ENCODE measurements at regions not wholly inside any gene's neighbourhood (a gene's known extent, or its start where the extent isn't known, plus 50 kb on each side); places are given as distances from the start of the nearest gene placed in this dataset.

GRCh38 chr10:105914432-105914831 lies 1250.1 kb downstream of the SORCS1 start:
- Mint-ChIP-seq H3K27me3 (no peaks in the 10 kb centered on the region), H3K4me1 (no peaks in the 10 kb centered on the region), H3K4me3 (no peak overlapping the region), H3K9me3 (no peaks in the 10 kb centered on the region), H3K36me3 (ENCODE audit: low read depth) (no peaks in the 10 kb centered on the region), H3K27ac (no peak overlapping the region)
- intact Hi-C loops (cut with micrococcal nuclease): no loop called here
- no peak for DNase-seq

DNA sequence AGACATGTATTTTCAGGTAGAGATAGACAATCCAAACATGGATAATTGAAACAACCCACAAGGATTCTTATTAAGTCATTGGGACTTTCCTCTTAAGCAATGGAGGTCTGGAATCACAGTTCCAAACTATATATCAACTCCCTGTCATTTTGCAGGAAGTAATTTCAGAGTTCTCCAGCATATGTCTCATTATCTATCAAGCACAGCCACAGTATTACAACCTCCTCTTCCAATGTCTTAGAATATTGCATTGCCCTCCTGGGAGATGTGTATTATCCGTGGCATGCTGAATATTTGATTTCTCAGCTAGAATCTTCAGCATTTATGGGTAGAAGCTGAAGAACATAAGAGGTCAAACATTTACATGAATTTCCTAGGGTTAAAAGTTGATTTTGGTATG lies 1255.8 kb downstream of the SORCS1 start:
- H3K9me3 Mint-ChIP-seq: no peaks in the 10 kb centered on the region
- H3K27ac Mint-ChIP-seq: no peak overlapping the region
- no peak overlapping the region for H3K4me3 Mint-ChIP-seq
- intact Hi-C loops (cut with micrococcal nuclease): no loop called here
- H3K4me1 Mint-ChIP-seq: no peaks in the 10 kb centered on the region
- H3K27me3 Mint-ChIP-seq: no peaks in the 10 kb centered on the region
- no peaks in the 10 kb centered on the region for H3K36me3 Mint-ChIP-seq (ENCODE audit: low read depth)
- DNase-seq: no peak

DNA sequence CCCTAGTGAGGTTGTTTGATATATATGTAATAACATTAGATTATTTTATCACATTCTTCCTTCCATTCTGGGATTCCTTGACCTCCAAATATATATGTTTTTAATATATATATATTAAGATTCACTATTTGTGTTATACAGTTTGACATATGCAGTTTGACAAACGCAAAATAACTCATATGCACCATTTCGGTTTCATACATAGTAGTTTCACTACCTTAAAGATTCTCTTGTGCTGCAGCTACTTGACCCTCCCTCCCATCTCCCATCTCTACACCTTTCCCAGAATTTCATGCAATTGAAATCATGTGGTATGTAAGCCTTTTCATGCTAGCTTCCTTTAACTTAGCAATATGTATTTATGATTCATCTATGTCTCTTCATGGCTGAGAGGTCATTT lies 1244.4 kb downstream of the SORCS3 start:
- no peak overlapping the region for H3K27ac Mint-ChIP-seq
- intact Hi-C loops (cut with micrococcal nuclease): no loop called here
- no peaks in the 10 kb centered on the region for H3K27me3 Mint-ChIP-seq
- DNase-seq: no peak
- peaks cover 3% of the 10 kb centered on the region for H3K9me3 Mint-ChIP-seq
- no peak overlapping the region for H3K4me3 Mint-ChIP-seq
- H3K36me3 Mint-ChIP-seq (ENCODE audit: low read depth): no peaks in the 10 kb centered on the region
- no peaks in the 10 kb centered on the region for H3K4me1 Mint-ChIP-seq

- intact Hi-C loops (cut with micrococcal nuclease): no loop called here
- no peak for DNase-seq
- no peak overlapping the region for H3K4me3 Mint-ChIP-seq
- no peaks in the 10 kb centered on the region for H3K27me3 Mint-ChIP-seq
- H3K36me3 Mint-ChIP-seq (ENCODE audit: low read depth): no peaks in the 10 kb centered on the region
- no peaks in the 10 kb centered on the region for H3K4me1 Mint-ChIP-seq
- no peak overlapping the region for H3K27ac Mint-ChIP-seq
- no peaks in the 10 kb centered on the region for H3K9me3 Mint-ChIP-seq
Measured at GRCh38 chr10:105879401-105879800, 1238.3 kb downstream of the SORCS3 start.

GRCh38 chr10:105875050-105875449 lies 1234.0 kb downstream of the SORCS3 start:
- Mint-ChIP-seq H3K27me3 (no peaks in the 10 kb centered on the region), H3K27ac (no peak overlapping the region), H3K9me3 (no peaks in the 10 kb centered on the region), H3K36me3 (ENCODE audit: low read depth) (no peaks in the 10 kb centered on the region), H3K4me3 (no peak overlapping the region), H3K4me1 (no peaks in the 10 kb centered on the region)
- no peak for DNase-seq
- intact Hi-C loops (cut with micrococcal nuclease): no loop called here

DNA sequence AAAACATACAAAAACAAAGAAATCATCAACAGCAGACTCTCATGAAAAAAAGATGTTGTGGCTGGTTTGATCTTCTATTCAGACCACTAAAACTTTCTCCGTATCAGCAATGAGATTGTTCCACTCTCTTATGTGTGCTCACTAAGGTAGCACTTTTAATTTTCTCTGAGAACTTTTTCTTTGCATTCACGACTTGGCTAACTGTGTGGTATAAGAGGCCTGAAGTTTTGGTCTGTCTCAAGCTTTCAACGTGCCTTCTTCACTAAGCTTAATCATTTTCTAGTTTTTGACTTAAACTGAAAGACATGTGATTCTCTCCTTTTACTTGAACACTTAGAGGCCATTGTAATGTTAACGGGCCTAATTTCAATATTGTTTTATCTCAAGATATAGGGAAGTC lies 1231.6 kb downstream of the SORCS3 start:
- no peaks in the 10 kb centered on the region for H3K9me3 Mint-ChIP-seq
- no peaks in the 10 kb centered on the region for H3K36me3 Mint-ChIP-seq (ENCODE audit: low read depth)
- H3K4me3 Mint-ChIP-seq: no peak overlapping the region
- H3K27ac Mint-ChIP-seq: no peak overlapping the region
- H3K4me1 Mint-ChIP-seq: no peaks in the 10 kb centered on the region
- no peak for DNase-seq
- intact Hi-C loops (cut with micrococcal nuclease): no loop called here
- no peaks in the 10 kb centered on the region for H3K27me3 Mint-ChIP-seq

GRCh38 chr10:105868935-105869334 lies 1227.8 kb downstream of the SORCS3 start:
- Mint-ChIP-seq H3K4me1 (no peaks in the 10 kb centered on the region), H3K9me3 (no peaks in the 10 kb centered on the region), H3K36me3 (ENCODE audit: low read depth) (no peaks in the 10 kb centered on the region), H3K4me3 (no peak overlapping the region), H3K27me3 (no peaks in the 10 kb centered on the region), H3K27ac (no peak overlapping the region)
- intact Hi-C loops (cut with micrococcal nuclease): no loop called here
- DNase-seq: no peak

- Mint-ChIP-seq H3K9me3 (no peaks in the 10 kb centered on the region), H3K4me3 (no peak overlapping the region), H3K27me3 (no peaks in the 10 kb centered on the region), H3K36me3 (ENCODE audit: low read depth) (no peaks in the 10 kb centered on the region), H3K4me1 (no peaks in the 10 kb centered on the region), H3K27ac (no peak overlapping the region)
- intact Hi-C loops (cut with micrococcal nuclease): no loop called here
- peak; percentile 1 for DNase-seq
Measured at GRCh38 chr10:105864854-105865253, 1223.8 kb downstream of the SORCS3 start.

GRCh38 chr10:105857268-105858264 lies 1216.5 kb downstream of the SORCS3 start:
- H3K4me3 Mint-ChIP-seq: no peak overlapping the region
- peaks cover 2% of the 10 kb centered on the region for H3K4me1 Mint-ChIP-seq
- H3K27me3 Mint-ChIP-seq: no peaks in the 10 kb centered on the region
- no peaks in the 10 kb centered on the region for H3K36me3 Mint-ChIP-seq (ENCODE audit: low read depth)
- DNase-seq: no peak
- intact Hi-C loops (cut with micrococcal nuclease): no loop called here
- no peaks in the 10 kb centered on the region for H3K9me3 Mint-ChIP-seq
- no peak overlapping the region for H3K27ac Mint-ChIP-seq

- H3K4me3 Mint-ChIP-seq: no peak overlapping the region
- H3K9me3 Mint-ChIP-seq: no peaks in the 10 kb centered on the region
- no peak for DNase-seq
- H3K27me3 Mint-ChIP-seq: no peaks in the 10 kb centered on the region
- no peaks in the 10 kb centered on the region for H3K36me3 Mint-ChIP-seq (ENCODE audit: low read depth)
- H3K27ac Mint-ChIP-seq: no peak overlapping the region
- intact Hi-C loops (cut with micrococcal nuclease): no loop called here
- peaks cover 2% of the 10 kb centered on the region for H3K4me1 Mint-ChIP-seq
Measured at GRCh38 chr10:105855791-105856190, 1214.7 kb downstream of the SORCS3 start.

- DNase-seq: no peak
- Mint-ChIP-seq H3K4me1 (peaks cover 11% of the 10 kb centered on the region), H3K27me3 (no peaks in the 10 kb centered on the region), H3K27ac (no peak overlapping the region), H3K36me3 (ENCODE audit: low read depth) (no peaks in the 10 kb centered on the region), H3K4me3 (no peak overlapping the region), H3K9me3 (peaks cover 6% of the 10 kb centered on the region)
- intact Hi-C loops (cut with micrococcal nuclease): no loop called here
Measured at GRCh38 chr10:105844676-105845570, 1203.8 kb downstream of the SORCS3 start.

- peaks cover 13% of the 10 kb centered on the region for H3K4me1 Mint-ChIP-seq
- no peaks in the 10 kb centered on the region for H3K27me3 Mint-ChIP-seq
- H3K9me3 Mint-ChIP-seq: peaks cover 6% of the 10 kb centered on the region
- no peak for DNase-seq
- H3K4me3 Mint-ChIP-seq: no peak overlapping the region
- no peaks in the 10 kb centered on the region for H3K36me3 Mint-ChIP-seq (ENCODE audit: low read depth)
- H3K27ac Mint-ChIP-seq: no peak overlapping the region
- intact Hi-C loops (cut with micrococcal nuclease): no loop called here
Measured at GRCh38 chr10:105844241-105844640, 1203.2 kb downstream of the SORCS3 start.

DNA sequence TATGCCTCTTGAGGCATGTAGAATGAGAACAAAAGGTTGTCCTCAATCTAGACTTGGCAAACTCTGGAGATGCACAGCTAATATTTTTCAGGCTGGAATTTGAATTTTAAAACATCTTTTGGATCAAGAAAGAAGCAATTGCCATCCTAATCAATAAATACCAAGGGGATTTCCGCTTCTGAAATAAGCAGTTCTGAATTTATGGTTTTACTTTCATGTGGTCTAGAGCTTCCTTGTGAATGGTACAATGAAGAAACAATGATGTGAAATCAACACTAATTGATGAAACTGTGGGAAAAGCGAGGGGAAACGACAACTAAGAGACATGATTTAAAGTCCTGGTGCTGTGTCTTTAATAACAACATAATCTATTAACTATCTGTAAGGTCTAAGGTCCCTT lies 1202.7 kb downstream of the SORCS3 start:
- no peak for DNase-seq
- no peak overlapping the region for H3K4me3 Mint-ChIP-seq
- no peaks in the 10 kb centered on the region for H3K27me3 Mint-ChIP-seq

DNA sequence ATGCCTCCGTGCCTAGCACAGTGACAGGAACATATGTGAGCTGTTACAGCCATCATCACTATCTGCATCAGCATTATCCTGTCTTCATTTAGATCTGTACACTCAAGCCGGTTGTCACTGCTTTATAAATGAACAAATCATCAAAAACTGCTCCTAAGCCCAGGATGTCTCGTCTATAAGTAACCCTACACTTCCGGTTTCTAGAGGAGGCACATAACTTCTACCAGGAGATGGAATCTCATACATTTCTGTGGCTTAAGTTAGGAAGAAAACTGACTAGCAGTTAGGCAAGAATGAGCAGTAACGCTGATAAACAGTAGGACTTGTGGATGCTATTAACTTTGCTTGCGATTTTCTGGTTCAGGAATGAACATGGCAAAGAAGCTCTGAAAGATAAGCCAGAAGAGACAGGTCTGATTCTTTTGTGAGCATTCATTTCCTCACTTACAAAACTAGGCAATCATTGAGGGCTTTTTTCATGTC lies 1199.2 kb downstream of the SORCS3 start:
- DNase-seq: no peak
- no peaks in the 10 kb centered on the region for H3K27me3 Mint-ChIP-seq
- no peaks in the 10 kb centered on the region for H3K36me3 Mint-ChIP-seq (ENCODE audit: low read depth)
- intact Hi-C loops (cut with micrococcal nuclease): no loop called here
- H3K27ac Mint-ChIP-seq: no peak overlapping the region
- peaks cover 26% of the 10 kb centered on the region for H3K4me1 Mint-ChIP-seq
- H3K9me3 Mint-ChIP-seq: no peaks in the 10 kb centered on the region
- no peak overlapping the region for H3K4me3 Mint-ChIP-seq

More for the DNA sequence above, 1202.7 kb downstream of the SORCS3 start:
- Mint-ChIP-seq H3K9me3 (peaks cover 6% of the 10 kb centered on the region), H3K36me3 (ENCODE audit: low read depth) (no peaks in the 10 kb centered on the region), H3K27ac (no peak overlapping the region), H3K4me1 (peaks cover 14% of the 10 kb centered on the region)
- intact Hi-C loops (cut with micrococcal nuclease): no loop called here
